ENCODE measurements at regions not wholly inside any gene's neighbourhood (a gene's known extent, or its start where the extent isn't known, plus 50 kb on each side); places are given as distances from the start of the nearest gene placed in this dataset.

GRCh38 chr9:87184956-87185642 lies 237.8 kb upstream of the GAS1 start:
- Histone ChIP-seq H3K56ac (replicated peaks; ENCODE audit: insufficient read length, low read depth, low read length) (no peak overlapping the region), H3K14ac (ENCODE audit: insufficient read length) (no peak overlapping the region), H3K18ac (ENCODE audit: extremely low read depth, low read length) (no peak overlapping the region), H3K4me1 (replicated peaks in 1 of 4; ENCODE audit: control insufficient read depth in 3 of 4, insufficient read depth in 4 of 4, low read length in 3 of 4) (no peaks in the 10 kb centered on the region), H3K9ac (replicated peaks in 1 of 4; ENCODE audit: extremely low read depth in 1 of 4, low read depth in 3 of 4, low read length in 3 of 4) (no peak overlapping the region), H3K4me2 (ENCODE audit: insufficient read depth in 1 of 2, low read depth in 2 of 2, low read length in 2 of 2) (no peak overlapping the region), H4K91ac (replicated peaks; ENCODE audit: insufficient read length, low read length) (no peak overlapping the region), H3K4ac (replicated peaks; ENCODE audit: insufficient read length, low read depth, low read length) (no peak overlapping the region), H2BK20ac (ENCODE audit: low read length) (no peak overlapping the region), H2BK120ac (replicated peaks; ENCODE audit: low read depth, low read length) (no peak overlapping the region), H3K27me3 (replicated peaks in 1 of 4; ENCODE audit: control insufficient read depth in 3 of 4, extremely low read depth in 1 of 4, insufficient read depth in 3 of 4, low read length in 3 of 4) (no peaks in the 10 kb centered on the region), H3K23ac (ENCODE audit: insufficient read length) (no peak overlapping the region), H3K79me2 (ENCODE audit: control insufficient read depth in 1 of 2, insufficient read depth in 2 of 2, low read length in 2 of 2) (no peaks in the 10 kb centered on the region), H3K4me3 (ENCODE audit: extremely low read depth in 1 of 4, insufficient read depth in 2 of 4, low read depth in 3 of 4, low read length in 4 of 4) (no peak overlapping the region), H2BK12ac (ENCODE audit: low read depth, low read length) (no peak overlapping the region), H4K20me1 (replicated peaks in 1 of 2; ENCODE audit: control insufficient read depth in 1 of 2, insufficient read depth in 2 of 2, low read length in 2 of 2) (no peaks in the 10 kb centered on the region), H3K23me2 (ENCODE audit: low read depth, low read length) (no peaks in the 10 kb centered on the region; the same call in 1 of the 2 replicates), H2AFZ (ENCODE audit: low read length) (0 out of 2 replicates have a peak overlapping the region, but pooled peaks have one; percentile 41), H4K8ac (ENCODE audit: extremely low read depth, insufficient read depth, low read length) (no peak overlapping the region), H4K5ac (ENCODE audit: insufficient read length, low read depth, low read length) (no peak overlapping the region), H3K9me3 (ENCODE audit: insufficient read depth in 2 of 2, low read depth in 1 of 2, low read length in 1 of 2) (no peaks in the 10 kb centered on the region), H2BK15ac (ENCODE audit: low read length) (no peak overlapping the region), H3K27ac (ENCODE audit: low read depth, low read length) (no peak overlapping the region), H3K79me1 (ENCODE audit: low read depth, low read length) (no peaks in the 10 kb centered on the region), H2BK5ac (ENCODE audit: low read depth, low read length) (no peak overlapping the region), H3K36me3 (ENCODE audit: control insufficient read depth in 2 of 4, insufficient read depth in 4 of 4, low read length in 3 of 4) (no peaks in the 10 kb centered on the region), H2AK5ac (ENCODE audit: low read depth, low read length) (no peak overlapping the region)
- FAIRE-seq (no peak), DNase-seq (ENCODE audit: low read depth in 1 of 2, low spot score in 2 of 2) (no peak)
- ChIA-PET POLR2A (ENCODE audit: partially characterized antibody) (no interaction called here), CTCF (ENCODE audit: partially characterized antibody) (no interaction called here)
- TF ChIP-seq, protein P1, sequence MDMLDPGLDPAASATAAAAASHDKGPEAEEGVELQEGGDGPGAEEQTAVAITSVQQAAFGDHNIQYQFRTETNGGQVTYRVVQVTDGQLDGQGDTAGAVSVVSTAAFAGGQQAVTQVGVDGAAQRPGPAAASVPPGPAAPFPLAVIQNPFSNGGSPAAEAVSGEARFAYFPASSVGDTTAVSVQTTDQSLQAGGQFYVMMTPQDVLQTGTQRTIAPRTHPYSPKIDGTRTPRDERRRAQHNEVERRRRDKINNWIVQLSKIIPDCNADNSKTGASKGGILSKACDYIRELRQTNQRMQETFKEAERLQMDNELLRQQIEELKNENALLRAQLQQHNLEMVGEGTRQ (IDR thresholded peaks at IDR 0.05; ENCODE audit: low read length) = no peak
- TF ChIP-seq JUND (IDR thresholded peaks at IDR 0.05; ENCODE audit: low read length) = no peak
- no peak for TF ChIP-seq TAF1 (IDR thresholded peaks at IDR 0.05; ENCODE audit: low read depth, low read length)
- TF ChIP-seq NRF1 (IDR thresholded peaks at IDR 0.05; ENCODE audit: low read depth, low read length) = no peak
- TF ChIP-seq RNF2 (IDR thresholded peaks at IDR 0.05; ENCODE audit: borderline replicate concordance, low read depth, low read length, missing control alignments, poor library complexity, severe bottlenecking) = no peak
- TF ChIP-seq RBBP5 (IDR thresholded peaks at IDR 0.05; ENCODE audit: borderline replicate concordance, low read depth, low read length) = no peak
- no peak for TF ChIP-seq KDM4A (IDR thresholded peaks at IDR 0.05; ENCODE audit: low read depth, low read length, severe bottlenecking)
- no peak for TF ChIP-seq CHD1 (IDR thresholded peaks at IDR 0.05; ENCODE audit: low read depth, low read length)
- no peak for TF ChIP-seq POLR2A (IDR thresholded peaks at IDR 0.05; ENCODE audit: control extremely low read depth in 1 of 2, low read depth in 2 of 2, low read length in 2 of 2)
- no peak for TF ChIP-seq SP1 (IDR thresholded peaks at IDR 0.05; ENCODE audit: low read depth, low read length)
- TF ChIP-seq SIN3A (conservative IDR thresholded peaks at IDR 0.05 in 1 of 2, IDR thresholded peaks at IDR 0.05 in 1 of 2; ENCODE audit: low read depth in 1 of 2, low read length in 2 of 2) = no peak
- WGBS, 2 experiments (ENCODE audit: extremely low coverage in 1 of 2, insufficient coverage in 1 of 2, insufficient read length in 1 of 2, insufficient replicate concordance in 2 of 2, low coverage in 1 of 2, low lambda C conversion rate in 2 of 2, missing lambda C conversion rate in 1 of 2) = 86% methylated on average over 6 of the region's 6 CpGs; no CpG with 5 or more reads in 1 of the 2 experiments
